Uterus (tissue), 2 donors: ENCODE measurements at regions not wholly inside any gene's neighbourhood (a gene's known extent, or its start where the extent isn't known, plus 50 kb on each side); places are given as distances from the start of the nearest gene placed in this dataset.
"Not testable (repeated sequence)": the region's sequence is repeated elsewhere in the genome, so short reads cannot be mapped to it uniquely, and the experiment has no call there.

Experiments
- POLR2A ChIP-seq, 2 donors: fragments of 450-650 bp; IDR thresholded peaks; one replicate each; pipeline ENCODE4 v1.6.1; 2016; ENCODE audit warnings: antibody characterized with exemption in 2 of 2, mild to moderate bottlenecking in 1 of 2, moderate library complexity in 1 of 2
- TF ChIP-seq, protein P1 (sequence below), 4 experiments: fragments of 200-600 bp in 2 of 4; fragments of 450-650 bp in 2 of 4; sonication (generic) in 2 of 4; IDR thresholded peaks; one replicate each; pipeline ENCODE4 v1.5.1; 2016 to 2019; ENCODE audit warnings: antibody characterized with exemption in 4 of 4, mild to moderate bottlenecking in 2 of 4, moderate library complexity in 1 of 4

DNA sequence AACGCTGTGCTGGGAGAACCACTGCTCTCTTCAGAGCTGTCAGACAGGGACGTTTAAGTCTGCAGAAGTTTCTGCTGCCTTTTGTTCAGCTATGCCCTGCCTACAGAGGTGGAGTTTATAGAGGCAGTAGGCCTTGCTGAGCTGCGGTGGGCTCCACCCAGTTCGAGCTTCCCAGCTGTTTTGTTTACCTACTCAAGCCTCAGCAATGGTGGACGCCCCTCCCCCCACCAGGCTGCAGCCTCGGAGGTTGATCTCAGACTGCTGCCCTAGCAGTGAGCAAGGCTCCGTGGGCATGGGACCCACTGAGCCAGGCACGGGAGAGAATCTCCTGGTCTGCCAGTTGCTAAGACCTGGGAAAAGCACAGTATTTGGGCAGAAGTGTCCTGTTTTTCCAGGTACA is 206.4 kb downstream of the EVX1 start:
- TF ChIP-seq, protein P1, sequence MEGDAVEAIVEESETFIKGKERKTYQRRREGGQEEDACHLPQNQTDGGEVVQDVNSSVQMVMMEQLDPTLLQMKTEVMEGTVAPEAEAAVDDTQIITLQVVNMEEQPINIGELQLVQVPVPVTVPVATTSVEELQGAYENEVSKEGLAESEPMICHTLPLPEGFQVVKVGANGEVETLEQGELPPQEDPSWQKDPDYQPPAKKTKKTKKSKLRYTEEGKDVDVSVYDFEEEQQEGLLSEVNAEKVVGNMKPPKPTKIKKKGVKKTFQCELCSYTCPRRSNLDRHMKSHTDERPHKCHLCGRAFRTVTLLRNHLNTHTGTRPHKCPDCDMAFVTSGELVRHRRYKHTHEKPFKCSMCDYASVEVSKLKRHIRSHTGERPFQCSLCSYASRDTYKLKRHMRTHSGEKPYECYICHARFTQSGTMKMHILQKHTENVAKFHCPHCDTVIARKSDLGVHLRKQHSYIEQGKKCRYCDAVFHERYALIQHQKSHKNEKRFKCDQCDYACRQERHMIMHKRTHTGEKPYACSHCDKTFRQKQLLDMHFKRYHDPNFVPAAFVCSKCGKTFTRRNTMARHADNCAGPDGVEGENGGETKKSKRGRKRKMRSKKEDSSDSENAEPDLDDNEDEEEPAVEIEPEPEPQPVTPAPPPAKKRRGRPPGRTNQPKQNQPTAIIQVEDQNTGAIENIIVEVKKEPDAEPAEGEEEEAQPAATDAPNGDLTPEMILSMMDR (IDR thresholded peaks at IDR 0.05) = not testable (repeated sequence)
- TF ChIP-seq POLR2A (IDR thresholded peaks at IDR 0.05) = not testable (repeated sequence)
